Occipital lobe (tissue), 1 donor: ENCODE measurements at regions not wholly inside any gene's neighbourhood (a gene's known extent, or its start where the extent isn't known, plus 50 kb on each side); places are given as distances from the start of the nearest gene placed in this dataset.

ENCODE experiments used
- DNase-seq: peaks from one replicate; lab custom pipeline; 2025; lab: John Stamatoyannopoulos, UW

DNA sequence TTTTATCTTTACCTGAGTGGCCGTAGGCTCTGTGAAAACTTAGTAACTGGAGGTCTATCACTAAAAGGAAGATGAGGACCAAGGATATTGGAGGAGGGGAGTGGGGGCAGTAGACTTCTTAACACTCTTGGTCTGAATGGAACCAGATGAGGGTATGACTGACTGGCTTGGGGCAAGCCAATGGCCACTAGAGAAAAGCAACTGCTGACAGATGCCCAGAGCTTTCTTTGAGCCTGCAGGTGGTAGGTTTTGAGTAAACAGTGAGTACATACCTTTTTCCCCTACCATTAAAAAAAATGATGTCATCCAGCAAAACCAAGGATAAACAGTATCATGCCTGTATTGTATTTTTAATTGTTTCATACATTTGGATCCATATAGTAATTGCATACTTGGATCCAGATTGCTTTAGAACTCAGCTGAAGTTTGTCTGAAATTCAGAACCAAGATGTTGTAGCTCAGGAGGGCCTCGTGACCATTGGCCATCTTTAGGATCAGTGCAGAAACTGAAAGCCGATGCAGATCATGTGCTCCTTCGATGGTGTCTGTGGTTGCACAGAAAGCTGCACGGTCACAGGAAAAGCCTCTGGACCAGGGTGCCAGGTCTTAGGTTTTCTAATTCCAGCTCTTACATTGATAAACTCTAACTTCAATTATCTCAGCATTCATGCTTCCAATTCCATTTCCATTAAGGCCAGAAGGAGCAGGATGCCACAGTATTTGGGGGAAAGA is 131.0 kb downstream of the PDGFRA start:
- DNase-seq, result no peak

DNA sequence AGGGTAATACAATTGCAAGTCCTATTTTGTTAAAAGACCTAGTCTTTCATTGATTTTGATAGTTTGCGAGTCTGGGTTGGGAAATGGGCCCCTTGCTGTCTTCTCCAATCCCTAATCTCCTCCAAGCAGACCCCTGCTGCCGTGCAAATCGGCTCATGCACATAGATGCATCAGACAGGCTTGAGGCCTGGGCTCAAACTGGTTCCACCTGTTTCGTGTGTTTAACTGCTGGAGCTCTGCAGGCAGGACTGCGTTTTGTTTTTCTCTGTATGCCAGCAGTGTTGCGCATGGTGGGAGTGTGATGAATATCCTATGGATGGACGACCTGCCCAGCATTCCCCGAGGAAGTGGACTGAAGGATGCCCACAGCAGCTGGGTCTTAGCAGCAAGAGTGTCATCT is 133.9 kb downstream of the PDGFRA start:
- DNase-seq, result no peak

DNA sequence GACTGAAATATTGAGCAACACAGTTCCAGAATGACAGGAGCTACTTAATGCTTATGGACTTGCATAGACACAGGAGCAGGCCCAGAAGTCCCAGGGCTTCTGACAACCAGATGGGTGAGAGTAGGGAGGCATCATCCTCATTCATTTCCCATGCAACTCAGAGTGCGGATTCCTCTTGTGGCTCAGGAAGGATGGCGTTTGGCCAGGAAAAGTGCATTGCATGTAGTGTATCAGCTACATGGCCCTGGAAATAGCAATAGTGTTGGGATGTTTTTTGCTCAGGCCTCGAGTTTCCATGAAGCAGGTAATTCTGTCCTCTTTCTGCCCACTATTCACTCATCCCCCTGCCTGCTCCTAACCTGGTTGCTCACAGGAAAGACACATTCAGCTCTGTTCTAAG is 136.6 kb downstream of the PDGFRA start:
- DNase-seq, result no peak

DNA sequence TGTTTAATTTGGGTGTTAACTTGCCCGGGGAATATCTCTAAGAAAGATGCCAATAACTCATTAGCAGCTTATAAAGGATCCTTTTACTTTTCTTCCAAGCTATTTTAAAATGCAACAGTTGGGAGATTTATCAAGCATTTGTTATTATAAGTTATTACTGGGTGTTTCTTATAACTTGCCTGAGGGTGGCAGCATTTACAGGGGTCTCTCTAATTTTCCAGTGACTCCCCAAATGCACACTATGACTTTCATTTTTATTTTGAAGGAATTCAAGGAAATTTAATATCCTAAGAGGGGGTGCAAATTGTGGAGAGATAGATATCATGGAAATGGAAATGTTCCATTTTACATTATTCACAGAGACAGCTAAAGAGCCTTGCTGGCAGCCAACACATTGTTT is 138.0 kb downstream of the PDGFRA start:
- DNase-seq, result no peak

DNA sequence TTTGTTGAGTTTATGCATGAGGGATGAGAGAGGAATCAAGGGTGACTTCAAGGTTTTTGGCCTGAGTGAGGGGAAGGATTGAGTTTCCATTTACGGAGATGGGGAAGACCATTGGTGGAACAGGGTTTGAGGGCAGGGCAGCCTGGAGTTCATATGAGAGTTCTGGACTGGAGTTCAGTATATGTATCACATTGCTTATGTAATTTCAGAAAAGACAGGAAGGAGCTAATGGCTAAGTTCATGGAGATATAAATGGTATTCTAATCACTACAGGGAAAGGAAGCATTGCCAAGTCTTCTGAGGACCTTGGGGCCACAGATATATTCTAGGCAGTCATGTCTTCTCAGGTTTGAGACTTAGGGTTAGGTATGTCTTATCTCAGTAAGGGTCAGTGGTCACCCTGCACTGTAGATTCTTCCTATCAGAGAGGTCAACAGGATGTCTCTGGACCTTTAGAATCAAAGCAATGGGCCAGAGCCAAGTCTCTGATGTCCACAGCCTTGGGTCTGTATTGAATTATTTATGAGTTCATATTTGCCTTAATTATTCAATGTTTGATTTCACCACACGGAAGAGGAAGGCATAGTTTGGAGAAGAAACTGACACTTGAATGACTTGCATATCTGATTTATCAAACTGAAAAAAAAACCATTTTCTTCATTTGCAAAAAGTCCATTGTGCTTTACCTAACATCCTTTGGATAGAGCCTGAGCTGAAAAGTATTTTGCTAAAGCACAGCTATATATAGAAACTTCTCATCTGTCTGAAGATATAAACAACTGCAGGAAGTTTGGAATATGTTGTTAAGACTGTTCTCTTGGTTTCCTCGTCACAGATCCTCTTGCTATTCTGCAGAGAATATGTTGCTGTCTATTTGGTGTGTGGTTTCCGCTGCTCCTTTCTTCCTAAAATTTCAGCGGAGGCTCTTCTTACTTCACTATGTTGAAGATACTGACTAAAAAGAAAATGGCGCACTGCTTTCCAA is 139.5 kb downstream of the PDGFRA start:
- DNase-seq, result no peak

DNA sequence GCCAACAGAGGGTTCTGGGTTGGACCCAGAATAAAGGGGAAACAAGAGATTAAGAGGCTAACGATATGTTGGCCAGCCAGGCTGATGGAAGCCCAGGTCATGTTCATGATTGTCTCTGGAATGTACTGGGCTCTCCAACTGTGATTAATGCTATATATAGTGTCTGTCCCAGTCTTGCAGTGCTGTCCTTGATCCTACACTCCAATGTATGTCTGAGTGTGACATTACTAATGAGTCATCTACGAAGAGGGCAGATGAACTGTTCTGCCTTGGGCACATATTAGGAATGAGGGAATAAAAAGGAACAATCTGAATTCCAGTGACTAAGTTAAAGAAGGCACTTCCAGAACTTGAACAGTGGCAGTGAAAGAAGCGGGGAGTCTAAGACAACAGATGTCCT is 142.1 kb downstream of the PDGFRA start:
- no peak for DNase-seq

DNA sequence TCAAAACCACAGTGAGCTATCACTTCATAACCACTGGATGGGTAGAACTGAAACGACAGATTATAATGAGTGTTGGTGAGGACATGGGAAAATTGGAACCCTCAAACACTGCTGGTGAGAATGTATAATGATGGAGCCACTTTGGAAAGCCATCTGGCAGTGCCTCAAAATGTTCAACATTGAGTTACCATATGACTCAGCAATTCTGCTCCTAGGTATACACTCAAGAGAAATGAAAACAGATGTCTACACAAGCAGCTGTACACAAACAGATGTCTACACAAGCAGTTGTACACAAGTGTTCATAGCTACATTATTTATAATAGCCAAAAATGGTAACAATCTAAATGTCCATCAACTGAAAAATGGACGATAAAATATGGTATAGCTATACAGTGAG is 143.9 kb downstream of the PDGFRA start:
- no peak for DNase-seq

DNA sequence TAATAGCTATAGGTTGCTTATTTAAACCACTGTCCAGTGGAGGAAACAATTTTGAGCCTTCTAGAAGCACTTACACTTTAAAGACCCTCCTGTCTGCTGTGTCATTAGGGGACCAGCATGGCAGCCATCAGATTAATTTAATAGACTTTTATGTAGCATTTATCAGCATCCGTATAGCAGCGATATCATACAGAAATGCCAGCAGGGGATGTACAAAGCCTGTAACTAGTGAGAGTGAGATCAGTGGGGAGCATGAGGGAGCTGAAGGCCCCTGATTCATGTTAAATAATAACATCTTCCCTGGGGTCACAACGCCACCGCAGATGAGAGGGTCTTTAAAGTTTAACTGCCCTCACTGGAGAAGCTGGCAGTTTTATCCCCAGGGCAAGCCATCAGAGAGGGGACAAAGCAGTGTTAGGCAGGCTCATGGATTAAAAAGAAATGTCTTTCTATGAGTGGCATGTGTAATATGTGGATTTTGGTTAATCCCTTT is 144.7 kb downstream of the PDGFRA start:
- no peak for DNase-seq

DNA sequence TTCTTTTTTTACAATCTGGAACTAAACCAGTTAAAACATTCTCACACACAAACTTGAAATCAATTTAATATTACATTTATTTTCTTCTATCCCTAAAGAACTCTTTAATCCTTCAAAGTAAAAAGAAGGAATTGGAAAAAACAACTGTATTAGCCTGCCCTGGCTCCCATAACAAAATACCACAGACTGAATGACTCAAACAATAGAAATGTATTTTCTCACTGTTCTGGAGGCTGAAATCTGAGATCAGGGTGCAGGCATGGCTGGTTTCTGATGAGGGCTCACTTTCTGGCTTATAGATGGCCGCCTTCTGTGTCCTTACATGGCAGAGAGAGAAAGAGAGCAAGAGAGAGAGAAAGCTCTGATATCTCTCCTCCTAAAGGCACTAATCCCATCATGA is 149.4 kb downstream of the PDGFRA start:
- DNase-seq, result no peak

DNA sequence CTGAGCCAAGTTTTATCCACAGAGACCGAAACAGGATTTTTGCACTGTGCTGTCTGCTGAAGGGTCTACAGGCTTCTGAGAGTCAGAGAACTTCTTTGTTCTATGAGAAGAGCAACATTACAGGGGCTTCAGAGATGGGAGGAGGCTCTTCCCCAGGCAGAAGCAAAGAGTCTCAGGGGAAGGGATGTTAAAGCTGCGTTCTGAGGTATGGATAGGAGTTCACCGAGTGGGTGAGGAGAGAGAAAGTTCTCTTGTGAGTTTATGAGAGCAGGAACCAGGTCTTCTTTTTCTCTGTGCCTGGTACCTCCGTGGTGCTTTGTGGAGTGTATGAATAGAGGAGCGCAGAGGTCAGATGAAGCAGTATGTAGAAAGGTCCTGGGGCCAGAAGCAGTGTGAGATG is 155.1 kb downstream of the PDGFRA start:
- no peak for DNase-seq

DNA sequence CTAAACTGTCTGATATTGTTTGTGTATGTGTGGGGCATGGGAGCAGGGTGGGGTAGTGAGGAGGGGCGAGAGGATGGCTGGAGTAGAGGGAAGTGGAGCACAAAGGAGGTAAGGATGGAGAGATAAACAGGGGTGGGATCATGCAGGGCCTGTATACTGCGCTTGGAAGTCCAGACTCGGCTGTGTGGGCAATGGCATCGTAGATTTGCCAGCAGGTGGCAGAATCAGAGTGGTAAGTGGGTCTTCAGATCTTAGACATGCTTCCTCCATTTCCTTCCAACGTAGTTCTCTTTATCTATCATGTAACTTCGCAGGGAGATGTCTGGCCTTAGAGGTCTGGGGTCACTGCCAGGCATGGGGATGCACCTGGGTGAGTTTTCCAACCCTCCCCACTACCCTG is 155.5 kb downstream of the PDGFRA start:
- no peak for DNase-seq

DNA sequence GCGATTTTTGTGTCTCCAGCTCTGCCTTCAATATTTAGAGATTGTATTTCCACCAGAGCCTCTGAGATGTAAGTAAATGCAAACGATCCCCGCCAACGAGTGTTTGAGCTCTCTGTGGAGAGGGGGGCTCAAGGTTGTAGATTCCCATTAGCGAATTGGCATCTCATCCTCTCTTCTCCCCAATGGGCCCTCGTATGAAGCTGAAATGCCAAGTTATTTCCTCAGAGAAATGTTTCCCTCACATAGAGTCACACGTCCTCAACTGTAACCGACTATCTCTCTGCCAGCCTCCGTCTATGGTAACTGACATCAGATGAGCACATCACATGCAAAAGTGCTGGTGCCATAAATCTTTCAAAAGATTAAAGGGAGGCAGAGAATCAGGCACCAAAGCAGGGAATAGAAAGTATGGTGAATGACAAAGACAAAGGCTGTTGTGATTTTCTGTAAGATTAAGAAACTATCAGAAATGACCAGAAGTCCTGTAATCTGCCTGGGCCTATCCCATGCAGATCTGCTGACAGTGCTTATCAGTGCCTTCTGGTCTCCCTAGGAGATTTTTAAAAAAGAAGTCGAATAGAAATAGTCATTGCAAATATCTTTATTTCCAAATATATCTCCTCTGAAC is 157.1 kb downstream of the PDGFRA start:
- DNase-seq, result no peak

DNA sequence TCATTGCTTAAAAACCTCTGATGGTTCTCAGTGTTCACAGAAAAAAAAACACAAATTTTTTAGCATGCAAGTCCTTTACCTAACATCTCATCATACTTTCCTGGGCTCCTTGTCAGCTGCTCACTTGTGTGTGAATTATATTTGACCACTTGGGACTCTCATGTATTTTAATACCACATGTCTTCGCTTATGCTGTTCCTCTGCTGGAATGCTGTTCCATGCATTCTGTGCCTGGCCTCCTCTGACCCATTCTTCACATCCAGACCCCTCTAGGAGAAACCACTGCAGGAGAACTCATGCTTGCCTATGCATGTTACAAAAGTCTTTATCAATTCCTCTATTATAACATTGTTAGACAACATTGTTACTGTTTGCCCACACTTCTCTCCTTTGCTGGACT is 157.6 kb downstream of the PDGFRA start:
- no peak for DNase-seq

DNA sequence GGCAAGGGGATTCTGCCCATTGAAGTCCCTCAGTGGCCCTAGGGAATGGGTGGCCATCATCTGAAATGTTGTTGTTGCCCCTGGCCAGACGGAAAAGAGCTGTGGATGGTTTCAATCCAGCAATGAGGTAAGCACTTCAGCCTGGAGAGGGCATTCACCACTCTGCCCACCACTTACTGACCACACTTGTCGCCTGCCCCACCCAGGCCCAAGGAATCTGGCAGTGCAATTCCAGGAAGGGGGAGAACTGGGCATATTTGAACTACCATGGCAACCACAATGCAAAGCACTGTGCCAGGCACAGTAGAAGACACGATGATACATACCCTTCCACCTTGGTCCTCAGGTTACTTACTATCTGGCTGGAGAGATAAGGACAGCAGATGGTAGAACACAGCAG is 161.6 kb downstream of the PDGFRA start:
- no peak for DNase-seq

DNA sequence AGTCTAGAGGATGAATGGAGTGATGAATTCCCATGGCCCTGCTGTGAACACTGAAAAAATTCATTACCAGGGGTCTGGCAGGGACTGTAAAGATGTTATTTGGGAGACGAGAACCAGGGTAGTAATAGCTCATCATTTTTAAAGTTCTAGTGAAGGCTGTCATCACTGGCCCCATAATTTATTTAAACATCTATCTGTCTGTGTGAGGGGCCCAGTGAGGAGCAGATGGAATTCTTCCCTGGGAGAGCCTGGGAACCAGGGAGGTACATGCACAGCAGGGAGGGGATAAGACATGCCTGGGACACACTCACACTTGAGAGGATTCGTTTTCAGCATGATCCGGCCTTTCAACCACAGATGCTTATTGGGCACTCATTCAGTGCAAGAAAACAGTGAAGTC is 162.0 kb downstream of the PDGFRA start:
- DNase-seq, result no peak

DNA sequence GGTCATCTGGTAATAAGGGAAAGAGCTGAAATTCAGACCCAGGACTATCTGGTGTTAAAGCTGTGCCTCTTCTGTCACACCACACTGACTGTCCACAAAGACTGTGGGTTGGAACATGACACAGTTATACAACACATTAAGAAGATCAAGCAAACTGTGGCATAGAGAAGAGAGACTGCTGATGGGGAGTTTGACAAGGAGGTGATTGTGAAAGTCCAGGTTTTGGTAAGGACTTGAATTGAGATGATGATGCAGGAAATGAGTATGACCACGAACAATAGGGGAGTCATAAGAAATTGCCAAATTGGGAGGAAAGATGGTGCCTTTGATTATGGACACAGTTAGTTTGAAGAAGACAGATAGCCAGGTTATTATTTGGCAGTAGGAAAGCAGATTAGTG is 163.4 kb downstream of the PDGFRA start:
- DNase-seq, result no peak

DNA sequence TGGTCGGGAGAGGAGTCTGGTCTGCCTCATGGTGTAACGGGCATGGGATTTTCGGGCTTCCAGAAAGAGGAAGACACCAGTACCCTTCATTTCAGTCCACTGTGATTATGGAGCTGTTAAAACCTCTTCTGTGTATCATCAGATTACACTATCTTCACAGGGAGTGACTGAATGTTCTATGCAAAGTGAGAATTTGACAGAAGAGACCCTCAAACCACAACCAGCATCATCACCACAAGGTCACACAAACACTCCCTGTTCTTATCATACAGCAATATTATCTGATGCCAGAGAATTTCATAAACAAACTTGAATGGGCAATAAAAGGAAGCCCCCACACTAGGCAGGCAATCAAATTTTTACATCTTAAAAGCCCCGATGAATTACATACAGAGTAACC is 164.2 kb downstream of the PDGFRA start:
- no peak for DNase-seq

DNA sequence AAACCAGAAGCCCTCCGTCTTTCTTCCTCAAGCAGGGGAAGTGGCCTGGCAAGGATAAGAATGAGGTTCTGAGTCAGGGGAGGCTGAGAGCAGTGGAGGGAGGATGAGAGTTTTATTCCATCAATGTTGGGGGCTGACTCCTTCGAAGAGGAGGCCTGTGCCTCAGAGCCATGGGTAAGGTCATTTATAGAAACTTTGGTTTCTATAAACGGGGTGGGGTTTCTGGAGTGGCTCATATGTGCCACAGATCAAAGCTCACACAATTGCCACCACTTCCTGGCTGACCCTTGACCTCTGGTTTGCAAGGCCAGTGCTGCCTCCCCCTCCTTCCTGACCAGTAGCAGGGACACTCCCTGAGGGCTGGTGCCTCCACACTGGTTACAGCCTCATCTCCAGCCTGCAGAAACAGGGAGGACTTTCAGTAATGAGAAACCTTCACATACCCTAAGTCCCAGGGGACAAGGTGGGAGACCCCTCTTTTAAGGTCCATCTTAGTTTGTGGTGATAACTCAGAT is 166.0 kb downstream of the PDGFRA start:
- no peak for DNase-seq

DNA sequence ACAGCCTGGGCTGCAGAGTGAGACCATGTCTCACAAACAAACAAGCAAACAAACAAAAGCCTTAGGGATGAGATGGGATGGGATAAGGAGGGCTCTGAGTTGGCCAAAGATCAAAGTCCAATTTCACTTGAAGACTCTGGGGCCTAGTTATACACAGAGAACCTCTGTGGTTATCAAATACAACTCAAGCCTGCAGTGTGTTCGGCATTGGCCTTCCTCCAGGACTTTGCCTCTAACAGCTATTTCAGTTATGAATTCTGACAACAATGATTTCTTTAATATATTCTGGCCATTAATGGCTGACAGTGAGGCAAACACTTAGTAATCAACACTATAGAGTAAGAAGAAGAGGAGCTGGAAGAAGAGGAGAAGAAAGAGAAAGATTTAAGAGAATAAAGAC is 171.1 kb downstream of the PDGFRA start:
- no peak for DNase-seq

DNA sequence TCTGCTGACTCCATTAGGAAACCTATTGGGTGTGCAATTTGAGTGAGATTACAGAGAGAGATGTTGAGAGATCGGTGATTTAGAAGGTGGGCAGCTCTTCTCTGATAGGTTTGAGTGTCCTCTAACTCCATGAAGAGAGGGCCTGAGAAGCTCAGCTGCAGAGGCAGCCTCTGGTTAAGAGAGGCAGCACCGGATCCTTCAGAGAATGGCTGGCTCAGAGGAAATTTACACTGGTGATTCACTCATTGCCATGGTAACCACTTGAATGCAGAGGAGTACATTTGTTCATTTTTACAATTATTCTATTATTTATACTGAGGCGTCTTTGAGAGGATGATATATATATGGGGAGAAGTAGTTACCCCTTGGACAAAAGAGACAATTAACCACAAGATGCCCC is 171.7 kb downstream of the PDGFRA start:
- peak; percentile 52 for DNase-seq

DNA sequence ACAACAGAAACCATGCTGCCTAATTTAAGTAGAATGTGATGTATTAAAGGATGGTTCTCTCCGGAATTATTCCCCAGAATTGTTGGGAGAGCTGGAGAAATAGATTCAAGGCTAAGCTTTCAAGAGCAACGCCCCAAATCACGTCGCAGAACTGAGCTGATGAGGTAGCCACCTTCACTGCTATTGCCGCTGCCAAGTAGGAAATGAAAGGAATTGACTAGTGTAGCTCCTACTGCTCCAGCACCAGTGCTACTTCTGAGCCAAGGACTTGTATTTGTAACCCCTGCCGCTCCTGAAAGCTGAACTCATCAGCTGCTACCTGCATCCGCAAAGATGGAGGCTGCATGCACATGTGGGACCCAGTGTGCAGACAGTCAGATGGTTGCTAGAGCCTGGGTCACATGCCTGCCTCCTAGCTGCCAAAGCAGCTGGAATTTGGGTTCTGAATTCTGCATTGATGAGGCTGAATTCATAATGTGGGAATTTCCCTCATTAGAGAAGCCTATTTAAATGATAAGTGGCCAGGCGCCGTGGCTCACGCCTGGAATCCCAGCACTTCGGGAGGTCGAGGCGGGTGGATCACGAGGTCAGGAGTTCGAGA is 173.9 kb downstream of the PDGFRA start:
- DNase-seq, result no peak
